C4-2B (cell line): ENCODE measurements at regions not wholly inside any gene's neighbourhood (a gene's known extent, or its start where the extent isn't known, plus 50 kb on each side); places are given as distances from the start of the nearest gene placed in this dataset.

ENCODE experiments used
- CTCF ChIP-seq: fragments of 450-650 bp; conservative IDR thresholded peaks from 2 replicates; pipeline ENCODE4 v1.5.1; 2017; ENCODE audit warnings: mild to moderate bottlenecking
- ZFX ChIP-seq: fragments of 450-650 bp; IDR thresholded peaks from 2 replicates; pipeline ENCODE4 v1.6.1; 2017

DNA sequence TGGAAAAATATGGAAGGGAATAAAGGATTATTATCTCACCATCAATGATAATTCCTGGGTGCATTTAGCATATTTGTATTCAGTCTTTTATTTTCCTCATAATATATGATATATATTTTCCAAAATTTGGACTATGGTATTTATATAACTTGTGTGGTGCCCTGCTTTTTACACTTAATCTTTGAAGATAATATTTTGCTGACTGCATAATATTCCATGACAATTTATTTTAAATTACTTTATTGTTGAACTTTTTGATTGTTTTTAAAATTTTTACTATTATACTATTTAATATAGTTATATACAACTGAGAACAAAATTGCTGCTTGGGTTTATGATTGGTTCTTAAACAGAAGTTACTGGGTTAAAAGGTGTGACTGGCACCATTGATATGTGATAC is 212.3 kb downstream of the TTC6 start:
- TF ChIP-seq CTCF (no peak), ZFX (no peak)
